ENCODE measurements at regions not wholly inside any gene's neighbourhood (a gene's known extent, or its start where the extent isn't known, plus 50 kb on each side); places are given as distances from the start of the nearest gene placed in this dataset.

DNA sequence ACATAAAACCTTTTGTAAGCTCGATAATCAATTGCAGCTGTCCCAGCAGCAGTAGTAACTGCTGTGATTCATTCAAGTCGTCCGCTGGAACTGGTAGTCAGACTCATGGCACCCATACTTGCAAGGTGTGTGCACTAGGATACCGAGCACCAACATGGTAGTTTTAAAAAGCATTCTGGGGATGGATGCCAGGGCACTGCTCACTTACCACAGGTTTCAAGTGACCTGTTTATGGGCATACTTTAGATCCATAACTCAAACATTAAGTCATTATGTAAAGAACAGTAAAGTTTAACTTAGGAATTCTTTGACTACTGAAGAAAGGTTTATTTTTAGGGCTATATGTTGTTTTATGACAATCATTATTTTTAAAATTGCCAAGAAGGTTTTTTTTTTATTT is 2277.6 kb downstream of the MAT2B start:
- no peak for DNase-seq (ENCODE audit: low read depth, low spot score)
- in situ Hi-C loops (cut with HindIII; ENCODE audit: low pct_unique_long_range_greater_than_20kb, low sequenced_read_pairs), result no loop called here

DNA sequence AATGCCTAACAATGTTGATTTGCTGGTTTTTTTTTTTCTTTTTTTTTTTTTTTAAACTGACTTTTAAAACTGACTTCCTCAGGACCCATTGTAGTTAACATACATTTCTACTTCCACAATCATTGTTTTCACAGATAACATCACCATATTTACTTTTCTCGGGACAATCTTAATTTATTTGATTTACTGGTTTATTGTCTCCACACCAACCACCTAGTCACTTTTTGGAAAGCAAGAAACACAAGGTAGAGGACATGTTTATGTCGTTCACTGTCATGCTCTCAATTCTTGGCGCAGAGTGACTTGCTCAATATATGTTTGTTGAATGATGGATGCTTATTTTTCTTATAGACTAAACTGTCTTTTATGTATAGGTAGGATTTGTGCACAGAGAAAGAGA is 2280.7 kb downstream of the MAT2B start:
- no peak for DNase-seq (ENCODE audit: low read depth, low spot score)
- in situ Hi-C loops (cut with HindIII; ENCODE audit: low pct_unique_long_range_greater_than_20kb, low sequenced_read_pairs), result no loop called here

GRCh38 chr5:165795073-165795472 is 2289.7 kb downstream of the MAT2B start:
- DNase-seq (ENCODE audit: low read depth, low spot score), result no peak
- in situ Hi-C loops (cut with HindIII; ENCODE audit: low pct_unique_long_range_greater_than_20kb, low sequenced_read_pairs), result no loop called here

DNA sequence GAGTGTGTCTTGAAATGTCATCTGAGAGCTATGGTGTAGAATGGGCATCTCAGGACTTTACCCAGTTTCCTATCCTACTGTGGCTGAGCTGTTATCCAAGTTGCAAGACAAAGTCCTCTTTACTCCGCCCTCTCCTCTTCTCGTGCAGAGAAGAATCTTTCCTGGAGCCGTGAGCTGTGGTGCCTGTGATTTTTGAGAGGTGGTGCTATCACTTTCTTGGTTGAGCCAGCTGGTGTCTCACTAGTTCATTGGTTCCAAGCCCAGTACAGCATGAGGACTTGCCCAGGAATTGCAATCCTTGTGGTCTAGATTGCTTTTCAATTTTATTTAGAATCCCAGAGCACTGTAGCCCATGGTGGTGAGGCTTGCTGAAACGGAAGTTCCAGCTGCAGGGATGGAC is 2300.3 kb downstream of the MAT2B start:
- peak; percentile 25 for DNase-seq (ENCODE audit: low read depth, low spot score)
- in situ Hi-C loops (cut with HindIII; ENCODE audit: low pct_unique_long_range_greater_than_20kb, low sequenced_read_pairs), result no loop called here

DNA sequence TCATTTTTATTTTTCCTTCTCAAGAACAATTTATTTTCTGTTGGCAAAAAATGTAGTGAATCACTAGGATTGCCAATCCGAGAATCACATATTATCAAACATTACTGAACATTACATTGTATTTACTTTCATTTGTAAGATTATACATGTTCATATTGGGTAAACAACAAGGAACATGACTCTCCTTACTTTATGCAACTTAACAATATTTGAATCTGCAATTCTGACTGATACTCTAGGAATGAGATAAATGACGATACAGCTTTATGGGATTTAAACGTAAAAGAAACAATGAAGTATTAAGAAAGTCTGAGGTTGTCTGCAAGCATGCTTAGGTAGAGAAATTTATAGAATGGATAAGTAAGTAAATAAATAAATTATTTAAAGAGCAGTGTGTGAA is 2302.9 kb downstream of the MAT2B start:
- no peak for DNase-seq (ENCODE audit: low read depth, low spot score)
- in situ Hi-C loops (cut with HindIII; ENCODE audit: low pct_unique_long_range_greater_than_20kb, low sequenced_read_pairs), result no loop called here

- DNase-seq (ENCODE audit: low read depth, low spot score), result no peak
- in situ Hi-C loops (cut with HindIII; ENCODE audit: low pct_unique_long_range_greater_than_20kb, low sequenced_read_pairs), result no loop called here
Measured at GRCh38 chr5:165809914-165810313, 2304.5 kb downstream of the MAT2B start.

GRCh38 chr5:165829504-165829903 is 2324.1 kb downstream of the MAT2B start:
- in situ Hi-C loops (cut with HindIII; ENCODE audit: low pct_unique_long_range_greater_than_20kb, low sequenced_read_pairs), result no loop called here

GRCh38 chr5:165834891-165835290 is 2329.5 kb downstream of the MAT2B start:
- in situ Hi-C loops (cut with HindIII; ENCODE audit: low pct_unique_long_range_greater_than_20kb, low sequenced_read_pairs), result no loop called here
- no peak for DNase-seq (ENCODE audit: low read depth, low spot score)

More at GRCh38 chr5:165829504-165829903, 2324.1 kb downstream of the MAT2B start:
- no peak for DNase-seq (ENCODE audit: low read depth, low spot score)

- in situ Hi-C loops (cut with HindIII; ENCODE audit: low pct_unique_long_range_greater_than_20kb, low sequenced_read_pairs), result no loop called here
- no peak for DNase-seq (ENCODE audit: low read depth, low spot score)
Measured at GRCh38 chr5:165836046-165836445, 2330.6 kb downstream of the MAT2B start.

DNA sequence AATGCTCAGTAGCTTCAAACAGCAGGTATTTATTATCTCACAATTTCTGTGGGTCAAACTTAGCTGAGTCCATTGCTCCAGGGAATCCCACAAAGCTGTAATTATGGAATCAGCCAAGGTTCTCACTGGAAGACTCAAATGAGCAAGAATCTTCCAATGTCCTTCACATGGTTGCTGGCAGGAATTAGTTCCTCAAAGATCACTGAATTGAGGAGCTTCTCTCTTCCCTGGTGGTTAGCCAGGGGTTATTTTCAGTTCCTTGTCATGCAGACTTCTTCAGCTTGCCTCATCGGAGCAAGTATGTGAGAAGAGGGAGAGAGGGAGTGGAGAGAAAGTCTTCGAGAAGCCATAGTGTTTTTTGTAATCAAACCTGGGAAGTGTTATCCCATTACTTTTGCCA is 2331.9 kb downstream of the MAT2B start:
- DNase-seq (ENCODE audit: low read depth, low spot score), result no peak
- in situ Hi-C loops (cut with HindIII; ENCODE audit: low pct_unique_long_range_greater_than_20kb, low sequenced_read_pairs), result no loop called here

GRCh38 chr5:165844571-165844970 is 2339.2 kb downstream of the MAT2B start:
- in situ Hi-C loops (cut with HindIII; ENCODE audit: low pct_unique_long_range_greater_than_20kb, low sequenced_read_pairs), result no loop called here
- DNase-seq (ENCODE audit: low read depth, low spot score), result no peak

DNA sequence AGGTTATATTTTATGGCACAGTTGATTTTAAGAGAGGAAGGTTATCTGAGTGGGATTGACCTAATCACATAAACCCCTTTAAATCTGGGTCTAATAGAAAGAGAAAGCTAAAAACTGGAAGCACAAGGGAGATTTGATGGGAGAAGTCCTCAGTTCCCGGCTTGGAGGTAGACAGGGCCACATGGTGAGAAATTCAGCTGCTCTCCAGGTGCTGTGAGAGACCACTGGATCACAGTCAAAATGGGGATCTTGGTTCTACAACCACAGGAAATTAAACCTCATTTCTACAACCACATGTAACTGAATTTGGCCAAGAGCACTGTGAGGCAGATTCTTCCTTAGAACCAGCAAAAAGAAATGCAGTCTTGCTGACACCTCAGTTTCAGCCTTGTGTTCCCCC is 2352.7 kb downstream of the MAT2B start:
- in situ Hi-C loops (cut with HindIII; ENCODE audit: low pct_unique_long_range_greater_than_20kb, low sequenced_read_pairs), result no loop called here
- no peak for DNase-seq (ENCODE audit: low read depth, low spot score)

DNA sequence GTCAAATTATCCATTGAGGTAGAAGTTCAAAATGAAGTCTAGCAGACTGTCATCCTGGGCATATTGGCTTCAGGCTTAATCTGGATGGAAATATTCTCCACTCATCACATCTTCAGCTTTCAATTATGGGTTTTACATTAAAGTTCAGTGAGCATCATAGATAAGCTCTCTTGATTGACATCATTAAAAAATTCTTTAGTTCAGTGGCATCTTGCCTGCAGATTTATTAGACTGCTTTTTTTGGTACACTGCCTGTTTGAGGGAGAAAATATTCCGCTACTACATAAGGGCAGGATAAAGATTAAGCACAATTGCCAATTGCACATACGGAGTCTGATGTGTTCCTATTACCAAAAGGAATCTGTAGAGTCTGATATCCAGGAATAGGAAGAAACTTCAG is 2353.8 kb downstream of the MAT2B start:
- in situ Hi-C loops (cut with HindIII; ENCODE audit: low pct_unique_long_range_greater_than_20kb, low sequenced_read_pairs), result no loop called here
- DNase-seq (ENCODE audit: low read depth, low spot score), result no peak

DNA sequence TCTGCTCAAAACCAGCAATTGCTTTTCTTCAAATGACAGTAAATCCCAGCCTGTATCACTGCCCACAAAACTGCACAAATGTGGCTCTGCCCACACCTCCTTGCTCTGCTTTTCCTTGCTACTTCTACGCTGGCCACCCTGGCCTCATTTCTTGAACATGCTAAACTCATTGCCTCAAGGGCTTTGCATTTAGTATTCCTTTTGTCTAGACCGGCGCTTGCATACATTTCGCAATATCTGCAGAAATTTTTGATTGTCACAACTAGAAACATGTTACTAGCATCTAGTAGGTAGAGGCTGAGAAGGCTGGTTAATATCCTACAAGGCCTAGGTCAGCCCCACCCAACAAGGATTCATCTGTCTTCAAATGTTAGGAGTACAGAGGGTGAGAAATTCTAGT is 2357.8 kb downstream of the MAT2B start:
- DNase-seq (ENCODE audit: low read depth, low spot score), result no peak
- in situ Hi-C loops (cut with HindIII; ENCODE audit: low pct_unique_long_range_greater_than_20kb, low sequenced_read_pairs), result no loop called here

GRCh38 chr5:165871291-165871690 is 2365.9 kb downstream of the MAT2B start:
- DNase-seq (ENCODE audit: low read depth, low spot score), result no peak
- in situ Hi-C loops (cut with HindIII; ENCODE audit: low pct_unique_long_range_greater_than_20kb, low sequenced_read_pairs), result no loop called here

- in situ Hi-C loops (cut with HindIII; ENCODE audit: low pct_unique_long_range_greater_than_20kb, low sequenced_read_pairs), result no loop called here
- DNase-seq (ENCODE audit: low read depth, low spot score), result no peak
Measured at GRCh38 chr5:165874851-165875250, 2369.4 kb downstream of the MAT2B start.

- in situ Hi-C loops (cut with HindIII; ENCODE audit: low pct_unique_long_range_greater_than_20kb, low sequenced_read_pairs), result no loop called here
Measured at GRCh38 chr5:165876538-165876937, 2371.1 kb downstream of the MAT2B start.

GRCh38 chr5:165877475-165877874 is 2372.1 kb downstream of the MAT2B start:
- in situ Hi-C loops (cut with HindIII; ENCODE audit: low pct_unique_long_range_greater_than_20kb, low sequenced_read_pairs), result no loop called here
- no peak for DNase-seq (ENCODE audit: low read depth, low spot score)

More at GRCh38 chr5:165876538-165876937, 2371.1 kb downstream of the MAT2B start:
- no peak for DNase-seq (ENCODE audit: low read depth, low spot score)

DNA sequence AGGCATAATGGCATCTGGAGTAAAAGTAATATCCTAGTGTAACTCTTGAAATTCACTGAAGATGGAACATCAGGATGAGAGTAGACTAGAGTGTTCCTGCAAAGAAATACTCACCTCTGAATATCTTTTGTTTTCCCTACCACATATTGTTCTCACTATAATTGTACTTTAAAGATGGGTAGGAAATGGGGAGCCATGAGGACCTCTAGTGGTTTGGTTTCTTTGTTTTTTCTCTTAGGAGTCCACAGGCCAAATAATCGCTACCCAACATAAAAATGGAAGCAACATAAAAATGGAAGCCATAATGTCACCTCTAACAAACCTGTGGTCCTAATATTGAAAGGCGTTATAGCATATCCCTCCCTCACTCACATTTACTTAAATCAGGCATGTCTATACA is 2375.8 kb downstream of the MAT2B start:
- in situ Hi-C loops (cut with HindIII; ENCODE audit: low pct_unique_long_range_greater_than_20kb, low sequenced_read_pairs), result no loop called here
- peak; percentile 29 for DNase-seq (ENCODE audit: low read depth, low spot score)

- in situ Hi-C loops (cut with HindIII; ENCODE audit: low pct_unique_long_range_greater_than_20kb, low sequenced_read_pairs), result no loop called here
- no peak for DNase-seq (ENCODE audit: low read depth, low spot score)
Measured at GRCh38 chr5:165882099-165882498, 2376.7 kb downstream of the MAT2B start.

Measured in SK-MEL-5 (cell line).